ENCODE measurements at regions not wholly inside any gene's neighbourhood (a gene's known extent, or its start where the extent isn't known, plus 50 kb on each side); places are given as distances from the start of the nearest gene placed in this dataset.
"Not testable (repeated sequence)": the region's sequence is repeated elsewhere in the genome, so short reads cannot be mapped to it uniquely, and the experiment has no call there.

- no peak for DNase-seq
Observed at GRCh38 chr5:96483878-96484277, 50.8 kb upstream of the PCSK1 start.

DNA sequence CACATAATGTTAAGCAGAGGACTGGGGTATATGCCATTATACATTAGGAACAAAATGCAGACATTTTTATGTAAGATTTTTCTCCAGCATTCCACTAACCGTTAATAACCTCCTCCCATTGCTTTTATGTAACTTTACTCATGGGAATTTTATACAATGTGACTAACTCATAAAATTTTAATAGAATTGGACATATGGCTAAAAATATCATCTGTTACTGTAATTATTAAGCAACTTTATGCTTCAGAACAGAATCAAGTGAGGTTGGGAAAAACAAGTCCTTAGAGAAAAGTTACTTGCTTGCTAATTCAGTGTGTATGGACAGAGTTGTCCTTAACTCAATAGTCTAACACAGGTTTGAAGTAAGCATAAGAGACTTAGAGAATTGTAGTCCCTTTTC, 54.8 kb upstream of the PCSK1 start:
- no peak for DNase-seq

GRCh38 chr5:96489532-96489931, 56.5 kb upstream of the PCSK1 start:
- DNase-seq: no peak

- no peak for DNase-seq
Observed at GRCh38 chr5:96492459-96493047, 59.5 kb upstream of the PCSK1 start.

GRCh38 chr5:96493219-96493790, 60.3 kb upstream of the PCSK1 start:
- DNase-seq: no peak

DNA sequence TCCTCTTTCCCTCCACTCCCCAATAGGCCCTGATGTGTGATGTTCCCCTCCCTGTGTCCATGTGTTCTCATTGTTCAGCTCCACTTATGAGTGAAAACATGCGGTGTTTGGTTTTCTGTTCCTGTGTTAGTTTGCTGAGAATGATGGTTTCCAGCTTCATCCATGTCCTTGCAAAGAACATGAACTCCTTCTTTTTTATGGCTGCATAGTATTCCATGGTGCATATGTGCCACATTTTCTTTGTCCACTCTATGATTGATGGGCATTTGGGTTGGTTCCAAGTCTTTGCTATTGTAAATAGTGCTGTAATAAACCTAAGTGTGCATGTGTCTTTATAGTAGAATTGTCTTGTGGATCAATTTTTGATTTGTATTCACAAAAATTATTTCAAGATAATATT, 62.4 kb upstream of the PCSK1 start:
- not testable (repeated sequence) for DNase-seq

DNA sequence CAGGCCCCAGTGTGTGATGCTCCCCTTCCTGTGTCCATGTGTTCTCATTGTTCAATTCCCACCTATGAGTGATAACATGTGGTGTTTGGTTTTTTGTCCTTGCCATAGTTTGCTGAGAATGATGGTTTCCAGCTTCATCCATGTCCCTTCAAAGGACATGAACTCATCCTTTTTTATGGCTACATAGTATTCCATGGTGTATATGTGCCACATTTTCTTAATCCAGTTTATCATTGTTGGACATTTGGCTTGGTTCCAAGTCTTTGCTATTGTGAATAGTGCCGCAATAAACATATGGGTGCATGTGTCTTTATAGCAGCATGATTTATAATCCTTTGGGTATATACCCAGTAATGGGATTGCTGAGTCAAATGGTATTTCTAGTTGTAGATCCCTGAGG, 64.0 kb upstream of the PCSK1 start:
- not testable (repeated sequence) for DNase-seq

DNA sequence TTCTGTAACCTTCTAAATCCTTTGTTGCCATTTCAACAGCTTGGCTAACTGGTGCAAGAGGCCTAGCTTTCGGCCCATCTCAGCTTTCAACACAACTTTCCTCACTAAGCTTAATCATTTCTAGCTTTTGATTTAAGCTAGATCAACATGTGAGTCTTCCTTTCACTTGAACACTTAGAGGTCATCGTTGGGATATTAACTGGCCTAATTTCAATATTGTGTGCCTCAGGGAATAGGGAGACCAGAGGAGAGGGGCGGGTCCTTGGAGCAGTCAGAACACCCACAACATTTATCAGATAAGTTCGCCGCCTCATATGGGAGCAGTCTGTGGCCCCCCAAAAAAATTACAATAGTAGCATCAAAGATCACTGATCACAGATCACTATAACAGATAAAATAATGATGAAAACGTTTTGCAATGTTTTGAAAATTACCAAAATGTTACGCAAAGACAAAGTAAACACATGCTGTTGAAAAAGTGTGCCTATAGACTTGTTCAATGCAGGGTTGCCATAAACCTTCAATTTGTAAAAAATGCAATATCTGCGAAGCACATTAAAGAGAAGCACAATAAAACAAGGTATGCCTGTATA, 66.8 kb upstream of the PCSK1 start:
- no peak for DNase-seq

DNA sequence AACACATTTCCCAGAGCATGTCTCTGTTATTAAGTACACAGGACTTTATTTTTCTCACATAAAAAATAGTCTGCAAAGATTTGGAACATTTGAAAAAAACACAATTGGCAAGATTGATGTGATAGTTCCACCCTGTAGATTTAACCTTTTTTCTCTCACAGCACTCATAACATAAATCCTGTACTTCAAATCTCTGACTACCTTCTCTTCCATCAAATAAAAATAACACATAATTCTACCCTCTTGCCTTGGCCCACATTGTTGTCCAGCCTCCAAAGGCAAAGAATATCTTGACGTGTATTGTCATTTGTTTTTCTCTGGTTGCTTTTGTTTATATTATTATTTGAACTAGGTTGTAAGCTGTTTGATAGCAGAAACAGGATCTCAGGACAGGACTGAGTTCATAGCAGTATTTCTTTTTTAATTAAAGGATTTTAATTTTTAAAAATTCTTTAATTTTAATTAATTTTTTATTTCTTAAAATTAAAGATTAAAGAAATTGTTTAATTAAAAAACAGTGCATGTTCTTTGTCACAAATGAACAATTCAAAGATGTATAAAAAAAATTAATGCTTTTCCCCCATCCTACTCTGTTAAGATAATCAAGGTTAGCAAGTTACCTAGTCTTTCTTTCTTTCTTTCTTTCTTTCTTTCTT, 69.1 kb upstream of the PCSK1 start:
- no peak for DNase-seq

GRCh38 chr5:96503501-96504236, 70.6 kb upstream of the PCSK1 start:
- no peak for DNase-seq

DNA sequence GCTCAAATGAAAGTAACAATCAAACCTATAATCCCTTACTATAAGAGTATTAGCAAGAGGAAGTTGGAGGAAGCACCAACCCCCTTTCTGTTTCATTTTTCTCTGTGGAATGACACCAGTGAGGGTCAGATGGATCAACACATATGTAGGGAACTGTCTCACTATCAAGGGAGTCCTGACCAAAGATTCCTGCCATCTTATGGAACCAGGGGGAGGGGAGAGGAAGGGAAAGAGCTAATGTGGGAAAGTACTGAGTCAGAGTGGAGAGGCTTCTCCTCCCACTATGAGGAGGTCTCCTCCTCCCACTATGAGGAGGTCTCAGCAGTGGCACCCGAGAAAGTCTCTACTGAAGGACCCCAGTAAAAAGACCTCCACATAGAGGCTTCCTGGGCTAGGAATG, 73.3 kb upstream of the PCSK1 start:
- no peak for DNase-seq

DNA sequence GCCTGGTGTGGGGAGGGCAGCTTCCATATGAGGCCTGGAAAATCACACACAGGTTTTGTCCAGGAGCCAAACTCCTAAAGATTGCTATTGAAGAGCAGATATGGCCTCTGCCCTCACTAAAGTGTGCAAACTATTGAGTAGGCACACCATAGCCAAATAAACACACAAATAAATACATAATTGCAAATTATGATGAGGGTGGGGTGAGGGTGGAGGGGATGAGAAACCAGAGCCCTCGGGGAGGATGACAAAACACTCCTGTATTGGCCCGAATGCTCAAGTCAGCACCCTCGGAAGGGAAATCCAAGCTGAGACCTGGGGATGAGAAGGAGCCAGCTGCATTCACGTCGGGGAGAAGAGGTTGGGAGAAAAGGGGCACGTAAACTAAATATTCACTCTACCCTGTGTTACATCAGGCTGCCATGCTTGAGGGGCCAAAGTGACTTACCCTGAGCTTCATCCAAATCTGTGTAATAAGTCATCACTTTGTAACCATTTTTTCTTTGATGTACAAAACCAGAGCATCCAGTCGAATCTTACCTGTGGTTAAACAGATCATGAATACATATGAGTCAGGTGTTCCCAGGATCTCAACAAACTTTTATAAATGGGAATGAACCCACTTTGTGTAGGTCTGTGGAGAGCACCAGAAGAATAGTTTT, 73.9 kb upstream of the PCSK1 start:
- no peak for DNase-seq

DNA sequence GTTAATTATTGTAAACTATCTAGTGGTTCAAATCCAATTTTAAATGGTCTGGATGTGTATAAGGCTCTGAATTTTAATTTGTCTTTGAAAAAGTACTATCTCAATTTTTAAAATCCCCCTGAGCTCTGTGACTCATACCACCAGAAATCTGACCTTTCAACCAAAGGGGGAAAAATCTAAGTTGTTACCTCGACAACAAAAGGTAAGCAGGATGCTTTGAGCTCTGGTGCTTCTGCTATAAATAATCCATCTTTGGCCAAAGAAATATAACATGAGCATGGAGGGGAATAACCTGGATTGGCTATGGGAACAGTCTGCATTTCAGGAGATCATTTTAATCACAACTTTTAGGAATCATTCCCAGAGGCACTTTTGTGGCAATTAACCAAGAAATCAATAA, 76.3 kb upstream of the PCSK1 start:
- no peak for DNase-seq

GRCh38 chr5:96509721-96510350, 76.8 kb upstream of the PCSK1 start:
- no peak for DNase-seq

GRCh38 chr5:96516631-96517071, 83.6 kb upstream of the PCSK1 start:
- no peak for DNase-seq

- DNase-seq: no peak
Observed at GRCh38 chr5:96517295-96517694, 84.2 kb upstream of the PCSK1 start.

GRCh38 chr5:96520345-96520744, 87.3 kb upstream of the PCSK1 start:
- DNase-seq: no peak

DNA sequence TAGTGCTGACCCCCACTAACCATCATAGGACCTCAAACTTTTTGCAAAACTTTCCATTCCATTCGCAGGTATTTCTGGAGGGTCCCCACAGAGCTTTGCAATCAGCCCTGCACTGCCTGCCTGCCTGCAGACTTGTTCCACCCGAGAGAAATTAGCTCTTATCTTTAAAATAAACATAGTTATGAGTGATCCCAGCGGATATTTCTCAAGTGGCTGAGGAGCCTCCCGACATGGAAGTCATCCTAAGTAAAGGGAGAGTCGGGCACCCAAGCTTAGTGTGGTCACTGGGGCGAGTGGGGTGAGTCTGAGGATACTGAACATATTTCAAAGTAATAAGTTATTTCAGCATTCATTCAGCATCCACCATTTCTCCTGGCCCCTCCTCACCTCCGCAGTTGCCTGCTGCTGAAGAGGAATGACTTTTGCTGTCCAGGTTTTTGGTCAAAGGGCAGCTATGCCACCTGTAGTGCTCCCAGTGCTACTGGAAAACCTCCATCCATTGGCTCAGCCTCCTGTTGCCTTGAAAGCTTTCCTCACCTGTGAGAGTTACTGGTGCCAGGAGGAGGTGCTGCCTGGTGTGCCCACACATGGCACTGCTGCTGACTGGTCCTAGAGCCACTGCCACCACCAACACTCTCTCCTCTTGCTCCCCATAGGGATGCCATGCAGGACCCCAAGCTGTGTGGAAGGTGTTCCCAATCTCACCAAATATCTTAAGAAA, 89.7 kb upstream of the PCSK1 start:
- DNase-seq: no peak

GRCh38 chr5:96527768-96528661, 95.0 kb upstream of the PCSK1 start:
- no peak for DNase-seq

GRCh38 chr5:96528826-96529474, 95.9 kb upstream of the PCSK1 start:
- no peak for DNase-seq

Data from stimulated activated CD4-positive, alpha-beta T cell treated with anti-CD3 and anti-CD28 coated beads, Interleukin-4, amount 100 ng/mL, for 24 hours (primary cell).